ENCODE measurements at regions not wholly inside any gene's neighbourhood (a gene's known extent, or its start where the extent isn't known, plus 50 kb on each side); places are given as distances from the start of the nearest gene placed in this dataset.

GRCh38 chr17:70308618-70309017, 139.3 kb downstream of the KCNJ2 start:
- Histone ChIP-seq H3K36me3 (no peaks in the 10 kb centered on the region), H3K9me3 (no peaks in the 10 kb centered on the region), H3K4me1 (no peaks in the 10 kb centered on the region), H3K27ac (no peak overlapping the region), H3K27me3 (no peaks in the 10 kb centered on the region), H3K4me3 (no peak overlapping the region)
- DNase-seq, result no peak
- intact Hi-C loops (cut with DNase I), result no loop called here
- no peak for TF ChIP-seq CTCF (IDR thresholded peaks at IDR 0.05)
- TF ChIP-seq POLR2A (IDR thresholded peaks at IDR 0.05), result no peak
- 85% methylated on average over 2 of the region's 2 CpGs for WGBS (ENCODE audit: insufficient coverage, low coverage, low lambda C conversion rate, missing lambda C conversion rate)
- ATAC-seq, result no peak

GRCh38 chr17:70310221-70310672, 140.9 kb downstream of the KCNJ2 start:
- intact Hi-C loops (cut with DNase I), result no loop called here
- H3K36me3 ChIP-seq, result no peaks in the 10 kb centered on the region
- H3K4me1 ChIP-seq, result no peaks in the 10 kb centered on the region
- no peaks in the 10 kb centered on the region for H3K27me3 ChIP-seq
- DNase-seq (no peak), ATAC-seq (no peak)
- H3K27ac ChIP-seq, result no peak overlapping the region
- H3K4me3 ChIP-seq, result no peak overlapping the region
- 75% methylated on average over 4 of the region's 4 CpGs for WGBS (ENCODE audit: insufficient coverage, low coverage, low lambda C conversion rate, missing lambda C conversion rate)
- no peaks in the 10 kb centered on the region for H3K9me3 ChIP-seq
- TF ChIP-seq CTCF (IDR thresholded peaks at IDR 0.05), result no peak
- TF ChIP-seq POLR2A (IDR thresholded peaks at IDR 0.05), result no peak

GRCh38 chr17:70313086-70313852, 143.9 kb downstream of the KCNJ2 start:
- H3K4me1 ChIP-seq, result no peaks in the 10 kb centered on the region
- no peak overlapping the region for H3K27ac ChIP-seq
- H3K9me3 ChIP-seq, result no peaks in the 10 kb centered on the region
- 53% methylated on average over 11 of the region's 11 CpGs for WGBS (ENCODE audit: insufficient coverage, low coverage, low lambda C conversion rate, missing lambda C conversion rate)
- intact Hi-C loops (cut with DNase I), result no loop called here
- H3K4me3 ChIP-seq, result no peak overlapping the region
- ATAC-seq (no peak), DNase-seq (no peak)
- TF ChIP-seq POLR2A (IDR thresholded peaks at IDR 0.05) (no peak), CTCF (IDR thresholded peaks at IDR 0.05) (no peak)
- H3K27me3 ChIP-seq, result no peaks in the 10 kb centered on the region
- no peaks in the 10 kb centered on the region for H3K36me3 ChIP-seq

GRCh38 chr17:70314096-70314495, 144.8 kb downstream of the KCNJ2 start:
- DNase-seq (no peak), ATAC-seq (no peak)
- no peaks in the 10 kb centered on the region for H3K9me3 ChIP-seq
- TF ChIP-seq CTCF (IDR thresholded peaks at IDR 0.05) (no peak), POLR2A (IDR thresholded peaks at IDR 0.05) (no peak)
- no peaks in the 10 kb centered on the region for H3K36me3 ChIP-seq
- H3K4me3 ChIP-seq, result no peak overlapping the region
- H3K4me1 ChIP-seq, result no peaks in the 10 kb centered on the region
- no peaks in the 10 kb centered on the region for H3K27me3 ChIP-seq
- WGBS (ENCODE audit: insufficient coverage, low coverage, low lambda C conversion rate, missing lambda C conversion rate), result 69% methylated on average over 2 of the region's 2 CpGs
- no peak overlapping the region for H3K27ac ChIP-seq
- intact Hi-C loops (cut with DNase I), result no loop called here
